ENCODE measurements at regions not wholly inside any gene's neighbourhood (a gene's known extent, or its start where the extent isn't known, plus 50 kb on each side); places are given as distances from the start of the nearest gene placed in this dataset.

DNA sequence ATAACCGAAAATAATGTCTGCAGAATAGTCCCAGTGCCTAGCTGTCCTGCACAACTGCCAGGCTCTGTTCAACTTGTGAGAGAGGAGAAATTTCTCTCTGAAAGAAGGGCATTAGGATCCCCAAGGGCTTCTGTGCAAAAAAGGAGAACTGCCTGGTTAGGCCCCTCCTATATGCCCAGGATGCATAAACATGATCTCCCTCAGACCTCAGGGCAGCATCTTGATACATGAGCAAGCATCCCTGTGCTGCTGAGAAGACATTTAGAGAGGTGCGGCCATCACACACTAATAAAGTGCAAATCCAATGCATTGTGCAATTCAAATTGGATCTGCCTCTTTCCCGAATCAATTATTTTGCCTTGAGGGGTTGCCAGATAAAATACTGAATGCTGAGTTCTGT is 553.6 kb downstream of the TNS3 start:
- TF ChIP-seq, protein P1, sequence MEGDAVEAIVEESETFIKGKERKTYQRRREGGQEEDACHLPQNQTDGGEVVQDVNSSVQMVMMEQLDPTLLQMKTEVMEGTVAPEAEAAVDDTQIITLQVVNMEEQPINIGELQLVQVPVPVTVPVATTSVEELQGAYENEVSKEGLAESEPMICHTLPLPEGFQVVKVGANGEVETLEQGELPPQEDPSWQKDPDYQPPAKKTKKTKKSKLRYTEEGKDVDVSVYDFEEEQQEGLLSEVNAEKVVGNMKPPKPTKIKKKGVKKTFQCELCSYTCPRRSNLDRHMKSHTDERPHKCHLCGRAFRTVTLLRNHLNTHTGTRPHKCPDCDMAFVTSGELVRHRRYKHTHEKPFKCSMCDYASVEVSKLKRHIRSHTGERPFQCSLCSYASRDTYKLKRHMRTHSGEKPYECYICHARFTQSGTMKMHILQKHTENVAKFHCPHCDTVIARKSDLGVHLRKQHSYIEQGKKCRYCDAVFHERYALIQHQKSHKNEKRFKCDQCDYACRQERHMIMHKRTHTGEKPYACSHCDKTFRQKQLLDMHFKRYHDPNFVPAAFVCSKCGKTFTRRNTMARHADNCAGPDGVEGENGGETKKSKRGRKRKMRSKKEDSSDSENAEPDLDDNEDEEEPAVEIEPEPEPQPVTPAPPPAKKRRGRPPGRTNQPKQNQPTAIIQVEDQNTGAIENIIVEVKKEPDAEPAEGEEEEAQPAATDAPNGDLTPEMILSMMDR (IDR thresholded peaks at IDR 0.05): no peak
- no peak for TF ChIP-seq POLR2A (IDR thresholded peaks at IDR 0.05)
